CMK (cell line): ENCODE measurements at regions not wholly inside any gene's neighbourhood (a gene's known extent, or its start where the extent isn't known, plus 50 kb on each side); places are given as distances from the start of the nearest gene placed in this dataset.

Experiments
- DNase-seq: peaks from one replicate; pipeline ENCODE4 v3.0.0-alpha.2; 2010; ENCODE audit warnings: low read depth

- DNase-seq: no peak
Observed at GRCh38 chr21:18191139-18191538, 53.5 kb upstream of the CHODL start.

DNA sequence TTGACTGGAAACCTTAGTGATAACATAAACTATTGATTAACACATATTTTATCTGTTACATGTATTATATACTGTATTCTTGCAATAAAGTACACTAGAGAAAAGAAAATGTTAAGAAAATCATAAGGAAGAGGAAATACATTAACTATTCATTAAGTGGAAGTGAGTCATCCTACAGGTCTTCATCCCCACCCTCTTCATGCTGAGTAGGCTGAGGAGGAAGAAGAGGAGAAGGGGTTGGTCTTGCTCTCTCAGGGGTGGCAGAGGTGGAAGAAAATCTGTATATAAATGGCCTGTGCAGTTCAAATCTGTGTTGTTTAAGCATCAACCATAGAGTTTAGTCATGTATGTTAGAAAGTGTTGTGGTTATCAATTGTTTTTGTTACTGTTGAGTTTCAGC, 66.1 kb upstream of the CHODL start:
- no peak for DNase-seq

DNA sequence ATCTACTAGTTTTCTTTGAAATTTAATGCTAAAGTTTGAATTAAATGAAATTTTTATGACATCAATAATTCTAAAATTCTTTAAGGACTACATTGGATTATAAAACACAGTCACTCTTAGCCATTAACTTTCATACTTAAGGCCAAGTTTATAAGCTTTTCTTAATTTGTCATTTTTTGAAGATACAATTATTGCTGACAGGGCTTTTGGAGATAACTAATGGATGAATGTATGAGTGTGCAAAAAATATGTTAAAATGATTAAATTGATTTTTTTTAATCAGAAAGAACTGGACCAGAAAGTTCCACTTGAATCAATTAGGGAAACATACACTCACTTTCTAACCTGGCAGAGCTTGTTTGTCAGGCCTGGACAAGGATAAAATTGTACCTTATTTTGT, 70.3 kb upstream of the CHODL start:
- DNase-seq: no peak

- no peak for DNase-seq
Observed at GRCh38 chr21:18170829-18171228, 73.8 kb upstream of the CHODL start.

- DNase-seq: no peak
Observed at GRCh38 chr21:18170221-18170620, 74.4 kb upstream of the CHODL start.

- no peak for DNase-seq
Observed at GRCh38 chr21:18168108-18168507, 76.5 kb upstream of the CHODL start.

DNA sequence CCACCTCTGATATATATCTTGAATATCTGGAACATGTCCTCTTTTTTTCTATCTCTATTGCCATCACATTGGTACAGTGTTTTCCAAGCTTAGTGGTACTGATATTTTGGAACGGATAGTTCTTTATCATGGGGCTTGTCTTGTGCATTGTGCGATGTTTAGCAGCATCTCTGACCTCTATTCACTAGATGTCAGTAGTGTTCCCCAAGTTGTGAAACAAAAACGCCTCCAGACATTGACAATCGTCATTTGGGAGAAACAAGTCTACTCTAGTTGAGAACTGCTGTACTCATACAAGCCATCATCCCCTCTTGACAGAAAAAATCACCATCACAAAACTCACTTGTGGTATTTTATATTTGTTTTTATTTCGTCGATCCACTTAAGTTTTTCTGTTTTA, 79.7 kb upstream of the CHODL start:
- no peak for DNase-seq

- DNase-seq: no peak
Observed at GRCh38 chr21:18164483-18164882, 80.2 kb upstream of the CHODL start.

DNA sequence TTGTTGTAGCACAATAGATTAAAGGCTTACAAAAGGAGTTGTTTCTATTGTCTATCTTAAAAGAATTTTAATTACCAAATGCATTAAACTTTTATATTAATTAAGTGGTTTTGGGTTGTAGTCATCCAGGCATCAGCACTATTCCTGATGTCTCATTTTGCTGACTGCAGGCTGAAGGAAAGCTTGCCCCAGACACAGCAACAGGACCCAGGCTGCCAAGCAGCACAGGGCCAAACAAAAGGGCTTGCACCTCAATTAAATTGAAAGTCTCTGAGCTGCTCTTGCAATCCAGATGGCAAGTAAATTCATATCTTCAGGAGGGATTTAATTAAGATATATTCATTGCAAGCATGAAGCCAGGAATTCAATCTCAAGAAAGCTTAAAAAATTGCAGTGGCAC, 80.7 kb upstream of the CHODL start:
- no peak for DNase-seq

- no peak for DNase-seq
Observed at GRCh38 chr21:18161841-18162240, 82.8 kb upstream of the CHODL start.

- no peak for DNase-seq
Observed at GRCh38 chr21:18157406-18157805, 87.2 kb upstream of the CHODL start.

DNA sequence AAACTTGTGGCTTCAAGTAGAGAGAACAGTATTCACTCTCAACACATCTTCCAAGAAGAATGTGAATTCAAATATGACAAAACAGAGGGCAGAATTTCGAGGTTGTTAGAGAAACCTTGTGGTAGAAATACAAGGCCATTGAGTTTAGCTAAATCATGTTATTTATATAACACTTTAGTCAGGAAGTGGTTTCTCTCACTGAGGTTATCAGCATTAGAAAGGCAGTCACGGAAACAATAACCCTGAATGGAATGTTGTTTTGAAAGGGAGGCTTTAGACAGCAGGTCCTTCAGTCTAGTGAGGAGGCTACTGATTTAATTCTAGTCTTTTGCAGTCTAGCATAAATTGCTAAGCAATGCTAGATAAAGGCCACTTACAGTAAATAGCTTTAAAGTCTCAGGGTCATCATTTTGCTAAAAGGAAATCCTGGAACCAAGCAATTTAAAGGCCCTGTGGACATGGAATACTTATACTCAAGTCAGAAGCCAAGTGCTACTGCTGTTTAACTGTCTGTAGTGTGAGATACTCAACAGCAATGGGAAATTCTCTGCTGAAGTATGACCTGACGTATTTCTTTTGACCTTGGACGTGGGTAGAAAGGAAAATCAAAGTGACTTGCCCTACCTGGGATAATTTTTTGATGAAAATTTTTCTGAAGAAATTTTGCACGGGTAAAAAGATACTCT, 89.0 kb upstream of the CHODL start:
- no peak for DNase-seq

DNA sequence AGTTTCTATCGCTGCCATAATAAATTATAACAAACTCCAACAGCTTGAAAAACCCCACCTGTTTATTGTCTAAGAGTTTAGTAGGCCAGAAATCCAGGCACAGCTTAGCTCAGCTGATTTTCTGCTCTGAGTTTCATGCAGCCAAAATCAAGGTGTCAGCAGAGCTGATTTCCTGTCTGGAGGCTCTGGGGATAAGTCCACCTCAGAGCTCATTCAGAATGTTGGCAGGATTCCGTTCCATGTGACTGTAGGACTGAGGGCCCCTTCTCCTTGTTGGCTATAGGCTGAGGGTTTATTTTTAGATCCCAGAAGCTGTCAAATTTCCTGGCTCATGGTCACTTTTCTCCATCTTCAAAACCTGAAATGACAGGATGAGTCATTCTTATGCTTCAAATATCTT, 91.6 kb upstream of the CHODL start:
- no peak for DNase-seq

DNA sequence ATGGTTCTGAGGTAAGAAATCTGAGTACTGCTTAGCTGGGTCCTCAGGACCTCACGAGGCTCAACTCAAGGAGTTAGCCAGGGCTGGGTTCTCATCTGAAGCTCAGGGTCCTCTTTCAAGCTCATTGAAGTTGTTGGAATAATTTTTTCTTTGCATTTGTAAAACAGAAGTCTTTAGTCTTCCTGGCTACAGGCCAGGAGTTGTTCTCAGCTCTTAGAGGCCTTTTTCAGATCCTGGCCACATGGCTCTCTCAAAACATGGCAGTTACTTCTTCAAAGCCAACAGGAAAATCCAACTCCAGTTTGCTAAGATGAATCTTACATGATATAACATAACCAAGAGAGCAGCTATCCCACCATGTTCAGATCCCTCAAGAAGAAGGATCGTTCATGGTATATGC, 92.3 kb upstream of the CHODL start:
- DNase-seq: no peak

DNA sequence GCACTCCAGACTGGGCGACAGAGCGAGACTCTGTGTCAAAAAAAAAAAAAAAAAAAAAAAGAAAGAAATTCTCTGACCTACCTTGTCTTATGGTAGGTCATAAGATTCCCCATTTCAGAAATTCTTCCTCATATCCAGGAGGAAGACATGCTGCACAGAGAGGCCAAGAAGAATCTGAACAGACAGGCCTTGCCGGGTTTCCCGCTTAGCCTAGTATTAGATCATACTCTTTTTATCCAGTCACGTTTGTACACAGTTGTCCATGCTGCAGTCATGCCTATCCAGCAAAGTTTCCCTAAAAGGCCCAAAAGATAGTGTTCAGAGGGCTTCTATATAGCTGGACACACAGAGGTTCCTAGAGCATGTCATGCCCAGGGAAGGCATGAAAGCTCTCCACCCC, 93.6 kb upstream of the CHODL start:
- DNase-seq: no peak

- no peak for DNase-seq
Observed at GRCh38 chr21:18148401-18148800, 96.2 kb upstream of the CHODL start.

GRCh38 chr21:18147678-18148077, 97.0 kb upstream of the CHODL start:
- no peak for DNase-seq

GRCh38 chr21:18146820-18147219, 97.8 kb upstream of the CHODL start:
- no peak for DNase-seq

DNA sequence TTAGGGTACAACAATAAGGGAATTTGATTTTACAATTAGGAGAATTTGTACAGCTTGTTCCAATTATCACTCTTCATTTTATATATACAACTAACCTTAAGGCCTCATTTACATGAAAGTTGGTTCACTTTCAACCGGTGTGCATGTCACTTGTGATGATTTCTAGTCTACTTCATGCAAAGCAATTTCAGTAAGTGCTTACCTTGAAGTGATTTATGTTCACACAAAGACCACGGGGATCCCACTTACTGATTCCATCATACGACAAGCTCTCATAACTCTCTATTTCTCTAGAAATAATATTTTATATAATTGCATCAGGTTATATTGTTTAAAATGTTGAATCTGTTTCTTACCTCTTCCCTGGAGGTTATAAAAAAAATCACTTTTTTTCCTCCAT, 100.3 kb upstream of the CHODL start:
- no peak for DNase-seq

- DNase-seq: no peak
Observed at GRCh38 chr21:18142655-18143054, 102.0 kb upstream of the CHODL start.

DNA sequence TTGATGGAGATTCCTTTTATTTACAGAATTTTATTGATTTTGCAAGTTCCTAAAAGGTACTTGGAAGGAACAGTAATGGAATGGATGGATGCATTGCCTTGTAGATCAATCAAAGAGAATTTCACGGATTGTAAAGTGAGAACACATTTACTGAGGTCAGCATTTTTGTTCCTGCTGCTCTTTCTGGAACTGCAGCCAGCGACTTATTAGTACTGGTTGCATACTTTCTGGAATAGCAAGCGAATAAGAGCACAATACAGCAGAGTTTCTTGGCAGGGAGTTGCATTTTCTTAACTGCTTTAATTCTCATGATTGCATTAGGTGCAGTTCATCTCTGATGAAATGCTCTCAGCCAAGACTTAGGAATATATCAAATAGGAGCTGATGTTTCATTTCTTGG, 106.1 kb upstream of the CHODL start:
- no peak for DNase-seq

GRCh38 chr21:18129526-18129925, 115.1 kb upstream of the CHODL start:
- DNase-seq: no peak

DNA sequence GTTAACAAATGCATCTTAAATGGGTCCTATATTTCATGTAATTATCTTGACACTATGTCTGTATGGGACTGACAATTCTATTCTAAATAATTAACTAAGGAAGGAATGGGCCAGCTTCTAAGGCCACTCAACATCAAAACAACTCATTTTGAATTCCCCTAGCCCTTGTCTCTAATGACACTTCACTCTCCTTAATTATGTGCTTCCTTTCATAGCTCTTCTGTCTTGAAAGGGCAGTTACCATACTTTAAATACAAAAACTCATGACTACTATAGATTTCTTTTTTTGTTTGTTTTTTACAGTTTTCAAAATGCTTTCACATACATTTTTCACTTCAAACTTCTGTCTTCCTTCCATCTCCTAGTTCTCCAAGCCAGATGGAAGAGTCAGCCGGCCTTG, 126.1 kb upstream of the CHODL start:
- no peak for DNase-seq

- DNase-seq: no peak
Observed at GRCh38 chr21:18117176-18117575, 127.5 kb upstream of the CHODL start.

GRCh38 chr21:18114810-18115209, 129.8 kb upstream of the CHODL start:
- no peak for DNase-seq
